Keratinocyte (primary cell): ENCODE measurements at regions not wholly inside any gene's neighbourhood (a gene's known extent, or its start where the extent isn't known, plus 50 kb on each side); places are given as distances from the start of the nearest gene placed in this dataset.
"Not testable (repeated sequence)": the region's sequence is repeated elsewhere in the genome, so short reads cannot be mapped to it uniquely, and the experiment has no call there.

Experiments used
- DNase-seq: peaks from one replicate; pipeline ENCODE4 v3.0.0-alpha.2; 2011; ENCODE audit warnings: low read depth, missing footprints, low spot score
- FAIRE-seq: peaks from 2 replicates; lab custom pipeline; 2011; peaks lifted over from hg19 to GRCh38; lab: Jason Lieb, UNC
- H2AFZ ChIP-seq: 2 replicates; pipeline ENCODE4 v1.6.0; 2012; ENCODE audit warnings: low read length, control low read depth, inconsistent platforms; ENCODE audit not compliant: control insufficient read depth
- H3K27ac ChIP-seq: 2 replicates; pipeline ENCODE4 v1.5.1; 2011; ENCODE audit warnings: low read length; ENCODE audit not compliant: control insufficient read depth, insufficient read depth
- H3K27me3 ChIP-seq: 3 replicates; pipeline ENCODE4 v1.6.0; 2011; ENCODE audit warnings: low read length; ENCODE audit not compliant: control insufficient read depth, insufficient read depth; ENCODE audit errors: extremely low read depth
- H3K36me3 ChIP-seq, 2 experiments: 2 replicates in 1 of 2; 3 replicates in 1 of 2; pipeline ENCODE4 v1.5.1; 2011; ENCODE audit warnings: low read length in 2 of 2, mild to moderate bottlenecking in 1 of 2; ENCODE audit not compliant: control insufficient read depth in 2 of 2, insufficient read depth in 2 of 2; ENCODE audit errors: extremely low read depth in 1 of 2
- H3K4me1 ChIP-seq: 3 replicates; pipeline ENCODE4 v1.5.1; 2011; ENCODE audit warnings: low read length; ENCODE audit not compliant: control insufficient read depth, insufficient read depth; ENCODE audit errors: extremely low read depth
- H3K4me2 ChIP-seq: 3 replicates; pipeline ENCODE4 v1.6.0; 2011; ENCODE audit warnings: low read depth, low read length; ENCODE audit not compliant: control insufficient read depth, insufficient read depth; ENCODE audit errors: extremely low read depth
- H3K4me3 ChIP-seq, 3 experiments: fragments of 200-600 bp in 1 of 3; sonication (generic) in 1 of 3; 2 replicates in 2 of 3; 3 replicates in 1 of 3; pipeline ENCODE4 v1.5.1; 2011 to 2016; ENCODE audit warnings: low read length in 3 of 3, mild to moderate bottlenecking in 3 of 3, control low read depth in 2 of 3, inconsistent platforms in 1 of 3, low read depth in 1 of 3, mixed read lengths in 1 of 3, mixed run types in 1 of 3, moderate library complexity in 1 of 3; ENCODE audit not compliant: control insufficient read depth in 2 of 3, insufficient read depth in 2 of 3; ENCODE audit errors: extremely low read depth in 1 of 3
- H3K79me2 ChIP-seq: 2 replicates; pipeline ENCODE4 v1.6.0; 2012; ENCODE audit warnings: low read length; ENCODE audit not compliant: control insufficient read depth, insufficient read depth
- H3K9ac ChIP-seq: 3 replicates; pipeline ENCODE4 v1.6.0; 2011; ENCODE audit warnings: low read length; ENCODE audit not compliant: control insufficient read depth, insufficient read depth; ENCODE audit errors: extremely low read depth
- H3K9me1 ChIP-seq: 3 replicates; pipeline ENCODE4 v1.6.0; 2011; ENCODE audit warnings: low read length; ENCODE audit not compliant: control insufficient read depth, insufficient read depth; ENCODE audit errors: extremely low read depth
- H3K9me3 ChIP-seq: 2 replicates; pipeline ENCODE4 v1.5.1; 2012; ENCODE audit warnings: low read depth, low read length; ENCODE audit not compliant: control insufficient read depth
- H4K20me1 ChIP-seq: 3 replicates; pipeline ENCODE4 v1.6.0; 2011; ENCODE audit warnings: low read length; ENCODE audit not compliant: control insufficient read depth, insufficient read depth; ENCODE audit errors: extremely low read depth
- EZH2 ChIP-seq: IDR thresholded peaks from one replicate; pipeline ENCODE4 v1.6.1; 2012; ENCODE audit warnings: inconsistent platforms, mild to moderate bottlenecking, low read length, moderate library complexity
- dilution Hi-C: fragments of 300-500 bp; cut with MboI; formaldehyde crosslinking; loops from one replicate; pipeline ENCODE4 v1.7.0; 2020; ENCODE audit warnings: low sequenced_read_pairs; ENCODE audit not compliant: extremely low pct_ligation_motif_present
- TF ChIP-seq, protein P1 (sequence below), 3 experiments: IDR thresholded peaks in 1 of 3; conservative IDR thresholded peaks in 1 of 3; optimal IDR thresholded peaks in 1 of 3; 2 replicates in 2 of 3; 3 replicates in 1 of 3; pipeline versions ENCODE3 to v1.5.1; 2011; ENCODE audit warnings: low read length in 3 of 3, mild to moderate bottlenecking in 3 of 3, moderate library complexity in 2 of 3, control low read depth in 1 of 3, inconsistent platforms in 1 of 3; ENCODE audit not compliant: insufficient read depth in 2 of 3; ENCODE audit errors: extremely low read depth in 1 of 3

DNA sequence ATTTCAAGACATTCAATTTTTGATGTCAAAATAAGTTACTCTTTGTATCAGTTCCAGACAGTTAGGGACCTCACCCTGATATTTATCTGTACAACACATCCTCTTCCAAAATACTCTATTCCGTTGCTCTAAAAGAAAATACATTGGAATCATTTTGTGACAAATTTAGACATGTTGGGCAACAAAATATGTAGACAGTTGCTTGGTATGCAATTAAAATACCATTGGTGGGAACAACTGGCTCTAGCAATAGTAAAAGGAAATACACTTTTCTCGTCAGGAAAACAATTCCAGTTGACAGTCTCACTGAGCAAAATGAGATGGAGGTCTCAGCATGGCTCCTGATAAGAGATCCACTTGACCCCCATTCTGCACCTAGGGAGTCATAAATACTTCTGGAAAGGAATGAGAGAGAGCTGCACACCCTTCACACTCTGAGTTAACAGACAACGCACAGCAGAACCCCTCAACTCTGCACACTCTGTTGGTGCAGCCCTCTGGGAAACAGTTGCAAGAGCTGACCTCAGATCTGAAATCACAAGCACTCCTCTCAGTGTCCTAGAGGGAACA lies 171.3 kb upstream of the NT5E start:
- no peak overlapping the region for H3K4me2 ChIP-seq
- H3K4me3 ChIP-seq = no peak overlapping the region
- dilution Hi-C loops = no loop called here
- DNase-seq = no peak
- H3K9me1 ChIP-seq = no peaks in the 10 kb centered on the region
- no peak overlapping the region for H3K27ac ChIP-seq
- no peaks in the 10 kb centered on the region for H3K9me3 ChIP-seq
- TF ChIP-seq EZH2 = no peak
- TF ChIP-seq, protein P1, sequence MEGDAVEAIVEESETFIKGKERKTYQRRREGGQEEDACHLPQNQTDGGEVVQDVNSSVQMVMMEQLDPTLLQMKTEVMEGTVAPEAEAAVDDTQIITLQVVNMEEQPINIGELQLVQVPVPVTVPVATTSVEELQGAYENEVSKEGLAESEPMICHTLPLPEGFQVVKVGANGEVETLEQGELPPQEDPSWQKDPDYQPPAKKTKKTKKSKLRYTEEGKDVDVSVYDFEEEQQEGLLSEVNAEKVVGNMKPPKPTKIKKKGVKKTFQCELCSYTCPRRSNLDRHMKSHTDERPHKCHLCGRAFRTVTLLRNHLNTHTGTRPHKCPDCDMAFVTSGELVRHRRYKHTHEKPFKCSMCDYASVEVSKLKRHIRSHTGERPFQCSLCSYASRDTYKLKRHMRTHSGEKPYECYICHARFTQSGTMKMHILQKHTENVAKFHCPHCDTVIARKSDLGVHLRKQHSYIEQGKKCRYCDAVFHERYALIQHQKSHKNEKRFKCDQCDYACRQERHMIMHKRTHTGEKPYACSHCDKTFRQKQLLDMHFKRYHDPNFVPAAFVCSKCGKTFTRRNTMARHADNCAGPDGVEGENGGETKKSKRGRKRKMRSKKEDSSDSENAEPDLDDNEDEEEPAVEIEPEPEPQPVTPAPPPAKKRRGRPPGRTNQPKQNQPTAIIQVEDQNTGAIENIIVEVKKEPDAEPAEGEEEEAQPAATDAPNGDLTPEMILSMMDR (optimal IDR thresholded peaks at IDR 0.05 in 1 of 3, IDR thresholded peaks at IDR 0.05 in 1 of 3, conservative IDR thresholded peaks at IDR 0.05 in 1 of 3; ENCODE audit: extremely low read depth in 1 of 3, insufficient read depth in 2 of 3, low read length in 3 of 3) = no peak
- no peaks in the 10 kb centered on the region for H3K36me3 ChIP-seq
- no peak overlapping the region for H3K9ac ChIP-seq
- no peak overlapping the region for H2AFZ ChIP-seq
- no peaks in the 10 kb centered on the region for H4K20me1 ChIP-seq
- no peaks in the 10 kb centered on the region for H3K27me3 ChIP-seq
- H3K79me2 ChIP-seq = no peaks in the 10 kb centered on the region
- no peaks in the 10 kb centered on the region for H3K4me1 ChIP-seq
- no peak for FAIRE-seq

DNA sequence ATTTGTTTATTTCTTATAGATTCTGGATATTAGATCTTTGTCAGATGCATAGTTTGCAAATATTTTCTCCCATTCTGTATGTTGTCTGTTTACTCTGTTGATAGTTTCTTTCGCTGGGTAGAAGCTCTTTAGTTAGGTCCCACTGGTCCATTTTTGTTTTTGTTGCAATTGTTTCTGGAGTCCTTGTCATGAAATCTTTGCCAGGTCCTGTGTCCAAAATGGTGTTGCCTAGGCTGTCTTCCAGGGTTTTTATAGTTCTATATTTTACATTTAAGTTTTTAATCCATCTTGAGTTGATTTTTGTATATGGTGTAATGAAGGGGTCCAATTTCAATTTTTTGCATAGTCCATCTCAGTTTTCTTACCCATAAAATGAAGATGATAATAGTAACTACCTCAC lies 173.9 kb upstream of the NT5E start:
- H3K4me2 ChIP-seq, H3K36me3 ChIP-seq, H3K9ac ChIP-seq, H3K27me3 ChIP-seq, H3K27ac ChIP-seq, H3K4me3 ChIP-seq, dilution Hi-C loops, H4K20me1 ChIP-seq, H2AFZ ChIP-seq, H3K9me3 ChIP-seq, FAIRE-seq, DNase-seq, H3K9me1 ChIP-seq, H3K79me2 ChIP-seq, H3K4me1 ChIP-seq: not testable (repeated sequence)

DNA sequence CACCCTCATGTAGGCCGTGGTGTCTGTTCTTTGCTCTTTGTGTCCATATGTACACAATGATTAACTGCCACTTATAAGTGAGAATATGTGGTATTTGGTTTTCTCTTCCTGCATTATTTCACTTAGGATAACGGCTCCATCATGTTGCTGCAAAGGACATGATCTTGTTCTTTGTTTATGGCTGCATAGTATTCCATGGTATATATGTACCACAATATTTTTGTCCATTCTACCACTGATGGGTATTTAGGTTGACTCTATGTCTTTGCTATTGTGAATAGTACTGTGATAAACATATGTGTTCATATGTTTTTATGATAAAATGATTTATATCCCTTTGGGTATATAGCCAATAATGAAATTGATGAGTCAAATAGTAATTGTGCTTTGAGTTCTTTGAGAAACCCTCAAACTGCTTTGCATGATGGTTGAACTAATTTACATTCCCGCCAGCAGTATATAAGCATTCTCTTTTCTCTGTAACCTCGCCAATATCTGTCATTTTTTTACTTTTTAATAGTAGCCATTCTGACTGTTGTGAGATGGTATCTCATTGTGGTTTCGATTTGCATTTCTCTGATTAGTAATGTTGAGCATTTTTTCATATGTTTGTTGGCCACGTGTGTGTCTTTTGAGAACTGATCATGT lies 174.4 kb upstream of the NT5E start:
- FAIRE-seq (no peak), DNase-seq (no peak)
- no peaks in the 10 kb centered on the region for H3K36me3 ChIP-seq
- dilution Hi-C loops = no loop called here
- H3K4me2 ChIP-seq = no peak overlapping the region
- H3K9me1 ChIP-seq = no peaks in the 10 kb centered on the region
- H3K27ac ChIP-seq = no peak overlapping the region
- H3K27me3 ChIP-seq = no peaks in the 10 kb centered on the region
- no peaks in the 10 kb centered on the region for H3K9me3 ChIP-seq
- no peaks in the 10 kb centered on the region for H3K4me1 ChIP-seq
- no peak overlapping the region for H2AFZ ChIP-seq
- no peaks in the 10 kb centered on the region for H4K20me1 ChIP-seq
- no peak overlapping the region for H3K9ac ChIP-seq
- no peaks in the 10 kb centered on the region for H3K79me2 ChIP-seq
- H3K4me3 ChIP-seq = no peak overlapping the region
- TF ChIP-seq, protein P1 (optimal IDR thresholded peaks at IDR 0.05 in 1 of 3, IDR thresholded peaks at IDR 0.05 in 1 of 3, conservative IDR thresholded peaks at IDR 0.05 in 1 of 3; ENCODE audit: extremely low read depth in 1 of 3, insufficient read depth in 2 of 3, low read length in 3 of 3) = no peak
- no peak for TF ChIP-seq EZH2
